ENCODE measurements at regions not wholly inside any gene's neighbourhood (a gene's known extent, or its start where the extent isn't known, plus 50 kb on each side); places are given as distances from the start of the nearest gene placed in this dataset.
"Not testable (repeated sequence)": the region's sequence is repeated elsewhere in the genome, so short reads cannot be mapped to it uniquely, and the experiment has no call there.

- DNase-seq (ENCODE audit: low read depth in 3 of 3, low spot score in 2 of 3), result no peak
These were observed 83.0 kb upstream of the PPARGC1A start for GRCh38 chr4:23972805-23973204.

- DNase-seq (ENCODE audit: low read depth in 3 of 3, low spot score in 2 of 3), result no peak
These were observed 82.3 kb upstream of the PPARGC1A start for GRCh38 chr4:23972187-23972586.

GRCh38 chr4:23970201-23970850 lies 80.5 kb upstream of the PPARGC1A start:
- DNase-seq (ENCODE audit: low read depth in 3 of 3, low spot score in 2 of 3), result peak in 1 of 3 donors; percentile 2

- DNase-seq (ENCODE audit: low read depth in 3 of 3, low spot score in 2 of 3), result no peak
These were observed 79.8 kb upstream of the PPARGC1A start for GRCh38 chr4:23969635-23970145.

- DNase-seq (ENCODE audit: low read depth in 3 of 3, low spot score in 2 of 3), result no peak
These were observed 77.4 kb upstream of the PPARGC1A start for GRCh38 chr4:23967281-23967680.

- no peak for DNase-seq (ENCODE audit: low read depth in 3 of 3, low spot score in 2 of 3)
These were observed 76.9 kb upstream of the PPARGC1A start for GRCh38 chr4:23966725-23967124.

- no peak for DNase-seq (ENCODE audit: low read depth in 3 of 3, low spot score in 2 of 3)
These were observed 72.6 kb upstream of the PPARGC1A start for GRCh38 chr4:23962462-23962861.

GRCh38 chr4:23961395-23961794 lies 71.5 kb upstream of the PPARGC1A start:
- DNase-seq (ENCODE audit: low read depth in 3 of 3, low spot score in 2 of 3), result not testable (repeated sequence)

- DNase-seq (ENCODE audit: low read depth in 3 of 3, low spot score in 2 of 3), result no peak
These were observed 69.7 kb upstream of the PPARGC1A start for GRCh38 chr4:23959396-23960148.

- DNase-seq (ENCODE audit: low read depth in 3 of 3, low spot score in 2 of 3), result no peak
These were observed 68.9 kb upstream of the PPARGC1A start for GRCh38 chr4:23958749-23959148.

GRCh38 chr4:23957465-23957864 lies 67.6 kb upstream of the PPARGC1A start:
- DNase-seq (ENCODE audit: low read depth in 3 of 3, low spot score in 2 of 3), result no peak

- DNase-seq (ENCODE audit: low read depth in 3 of 3, low spot score in 2 of 3), result no peak
These were observed 66.9 kb upstream of the PPARGC1A start for GRCh38 chr4:23956601-23957364.

- DNase-seq (ENCODE audit: low read depth in 3 of 3, low spot score in 2 of 3), result no peak
These were observed 62.4 kb upstream of the PPARGC1A start for GRCh38 chr4:23952258-23952657.

GRCh38 chr4:23947826-23948225 lies 58.0 kb upstream of the PPARGC1A start:
- no peak for DNase-seq (ENCODE audit: low read depth in 3 of 3, low spot score in 2 of 3)

- DNase-seq (ENCODE audit: low read depth in 3 of 3, low spot score in 2 of 3), result no peak
These were observed 56.5 kb upstream of the PPARGC1A start for GRCh38 chr4:23946299-23946698.

GRCh38 chr4:23945451-23946017 lies 55.7 kb upstream of the PPARGC1A start:
- no peak for DNase-seq (ENCODE audit: low read depth in 3 of 3, low spot score in 2 of 3)

- DNase-seq (ENCODE audit: low read depth in 3 of 3, low spot score in 2 of 3), result not testable (repeated sequence)
These were observed 54.7 kb upstream of the PPARGC1A start for GRCh38 chr4:23944556-23944955.

GRCh38 chr4:23943478-23943877 lies 53.6 kb upstream of the PPARGC1A start:
- no peak for DNase-seq (ENCODE audit: low read depth in 3 of 3, low spot score in 2 of 3)

- DNase-seq (ENCODE audit: low read depth in 3 of 3, low spot score in 2 of 3), result no peak
These were observed 52.6 kb upstream of the PPARGC1A start for GRCh38 chr4:23942471-23942870.

All from right renal cortex interstitium (tissue), 3 donors.